CD4-positive, alpha-beta T cell treated with Interleukin-2 at 100 ng/mL for 4 hours (primary cell): ENCODE measurements at regions not wholly inside any gene's neighbourhood (a gene's known extent, or its start where the extent isn't known, plus 50 kb on each side); places are given as distances from the start of the nearest gene placed in this dataset.
"Not testable (repeated sequence)": the region's sequence is repeated elsewhere in the genome, so short reads cannot be mapped to it uniquely, and the experiment has no call there.

Experiments used
- DNase-seq: peaks from one replicate; pipeline ENCODE4 v3.0.0-alpha.2; 2020; ENCODE audit warnings: low spot score

GRCh38 chr4:54843946-54844345 lies 186.2 kb downstream of the KIT start:
- no peak for DNase-seq

- no peak for DNase-seq
Observed at GRCh38 chr4:54843106-54843505, 185.3 kb downstream of the KIT start.

- no peak for DNase-seq
Observed at GRCh38 chr4:54842656-54843055, 184.9 kb downstream of the KIT start.

GRCh38 chr4:54842226-54842625 lies 184.5 kb downstream of the KIT start:
- DNase-seq = no peak

- DNase-seq = no peak
Observed at GRCh38 chr4:54840992-54841768, 183.4 kb downstream of the KIT start.

- DNase-seq = no peak
Observed at GRCh38 chr4:54840430-54840829, 182.7 kb downstream of the KIT start.

- DNase-seq = no peak
Observed at GRCh38 chr4:54838301-54838700, 180.5 kb downstream of the KIT start.

- no peak for DNase-seq
Observed at GRCh38 chr4:54837576-54838140, 179.9 kb downstream of the KIT start.

GRCh38 chr4:54828361-54828760 lies 170.6 kb downstream of the KIT start:
- not testable (repeated sequence) for DNase-seq

- no peak for DNase-seq
Observed at GRCh38 chr4:54823616-54824015, 165.9 kb downstream of the KIT start.

- no peak for DNase-seq
Observed at GRCh38 chr4:54819034-54819433, 161.3 kb downstream of the KIT start.

- no peak for DNase-seq
Observed at GRCh38 chr4:54818481-54818880, 160.7 kb downstream of the KIT start.

- DNase-seq = no peak
Observed at GRCh38 chr4:54813674-54814073, 155.9 kb downstream of the KIT start.

GRCh38 chr4:54806351-54806750 lies 148.6 kb downstream of the KIT start:
- DNase-seq = no peak

GRCh38 chr4:54802336-54802735 lies 144.6 kb downstream of the KIT start:
- no peak for DNase-seq

- DNase-seq = no peak
Observed at GRCh38 chr4:54800831-54801530, 143.2 kb downstream of the KIT start.

GRCh38 chr4:54794579-54794978 lies 136.8 kb downstream of the KIT start:
- DNase-seq = no peak

- DNase-seq = no peak
Observed at GRCh38 chr4:54793856-54794422, 136.2 kb downstream of the KIT start.
